GM23248 (cell line): ENCODE measurements at regions not wholly inside any gene's neighbourhood (a gene's known extent, or its start where the extent isn't known, plus 50 kb on each side); places are given as distances from the start of the nearest gene placed in this dataset.
"Not testable (repeated sequence)": the region's sequence is repeated elsewhere in the genome, so short reads cannot be mapped to it uniquely, and the experiment has no call there.

Experiments
- DNase-seq: peaks from one replicate; pipeline ENCODE4 v3.0.0-alpha.2; 2015
- H2AFZ ChIP-seq: fragments of 200-600 bp; sonication (generic); 2 replicates; pipeline ENCODE4 v1.6.1; 2016; ENCODE audit warnings: antibody characterized with exemption
- H3F3A ChIP-seq: fragments of 200-600 bp; sonication (generic); 2 replicates; pipeline ENCODE4 v1.6.1; 2016; ENCODE audit warnings: mild to moderate bottlenecking, antibody characterized with exemption, mixed run types; ENCODE audit not compliant: insufficient read depth
- H3K27ac ChIP-seq: fragments of 200-600 bp; sonication (generic); 2 replicates; pipeline ENCODE4 v1.5.1; 2016; ENCODE audit warnings: mild to moderate bottlenecking
- H3K27me3 ChIP-seq: fragments of 200-600 bp; sonication (generic); replicated peaks from 2 replicates; pipeline ENCODE4 v1.6.1; 2016; ENCODE audit warnings: mild to moderate bottlenecking; ENCODE audit not compliant: insufficient read depth
- H3K36me3 ChIP-seq: fragments of 200-600 bp; sonication (generic); 2 replicates; pipeline ENCODE4 v1.6.1; 2016; ENCODE audit warnings: low read depth, mild to moderate bottlenecking
- H3K4me1 ChIP-seq: fragments of 200-600 bp; sonication (generic); 2 replicates; pipeline ENCODE4 v1.6.1; 2016; ENCODE audit warnings: mild to moderate bottlenecking; ENCODE audit not compliant: insufficient read depth
- H3K4me2 ChIP-seq: fragments of 200-600 bp; sonication (generic); one replicate; pipeline ENCODE4 v1.6.1; 2016; ENCODE audit warnings: mild to moderate bottlenecking; ENCODE audit not compliant: unreplicated experiment
- H3K4me3 ChIP-seq: fragments of 200-600 bp; sonication (generic); 2 replicates; pipeline ENCODE4 v1.5.1; 2016; ENCODE audit warnings: mild to moderate bottlenecking
- H3K79me2 ChIP-seq: fragments of 200-600 bp; sonication (generic); 2 replicates; pipeline ENCODE4 v1.6.1; 2016; ENCODE audit warnings: mild to moderate bottlenecking; ENCODE audit not compliant: insufficient read depth
- H3K9ac ChIP-seq: fragments of 200-600 bp; sonication (generic); 2 replicates; pipeline ENCODE4 v1.6.1; 2016; ENCODE audit warnings: mild to moderate bottlenecking
- H3K9me2 ChIP-seq: fragments of 200-600 bp; sonication (generic); 2 replicates; pipeline ENCODE4 v1.6.1; 2016; ENCODE audit warnings: mixed run types, mild to moderate bottlenecking, moderate library complexity; ENCODE audit not compliant: insufficient read depth
- H3K9me3 ChIP-seq: fragments of 200-600 bp; sonication (generic); one replicate; pipeline ENCODE4 v1.6.1; 2017; ENCODE audit warnings: low read depth
- H4K20me1 ChIP-seq: fragments of 200-600 bp; sonication (generic); 2 replicates; pipeline ENCODE4 v1.6.0; 2016; ENCODE audit not compliant: insufficient read depth
- EZH2 ChIP-seq: fragments of 200-600 bp; sonication (generic); IDR thresholded peaks from 2 replicates; pipeline ENCODE4 v1.6.1; 2018; ENCODE audit warnings: antibody characterized with exemption, mild to moderate bottlenecking; ENCODE audit not compliant: insufficient read depth, poor library complexity, severe bottlenecking
- EZH2phosphoT487 ChIP-seq: fragments of 200-600 bp; sonication (generic); IDR thresholded peaks from 2 replicates; pipeline ENCODE4 v1.6.1; 2018; ENCODE audit warnings: antibody characterized with exemption, moderate library complexity, mild to moderate bottlenecking, low read depth; ENCODE audit not compliant: insufficient read depth
- WGBS, 2 experiments: methylation state at CpG; one replicate each; pipeline ENCODE4 v1.1.6; 2015 to 2017; ENCODE audit warnings: low lambda C conversion rate in 2 of 2, low coverage in 1 of 2; ENCODE audit errors: missing lambda C conversion rate in 2 of 2; 5-methylcytosine and 5-hydroxymethylcytosine counted together
- in situ Hi-C: fragments of 300-500 bp; cut with MboI; formaldehyde crosslinking; loops from 2 replicates; pipeline ENCODE4 v1.15.0; 2020

DNA sequence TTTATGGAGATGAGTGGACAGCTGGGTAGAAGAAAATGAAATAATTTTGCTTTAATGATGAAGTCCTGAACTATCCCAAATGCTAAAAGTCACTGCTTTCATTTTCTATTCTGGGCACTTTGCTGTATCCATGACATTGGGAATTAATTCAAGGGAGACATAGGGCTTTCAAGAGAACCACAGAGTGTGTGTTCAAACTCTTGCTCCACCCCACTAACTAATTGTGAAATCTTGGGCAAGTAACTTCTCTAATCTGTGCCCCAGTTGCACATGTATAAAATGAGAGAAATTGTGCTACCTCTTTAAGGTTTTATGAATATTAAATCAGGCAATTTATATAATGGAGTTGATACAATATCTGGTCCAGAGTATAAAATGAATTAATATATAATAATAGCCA lies 1422.0 kb downstream of the ADGRL3 start:
- in situ Hi-C loops: no loop called here
- no peaks in the 10 kb centered on the region for H4K20me1 ChIP-seq

DNA sequence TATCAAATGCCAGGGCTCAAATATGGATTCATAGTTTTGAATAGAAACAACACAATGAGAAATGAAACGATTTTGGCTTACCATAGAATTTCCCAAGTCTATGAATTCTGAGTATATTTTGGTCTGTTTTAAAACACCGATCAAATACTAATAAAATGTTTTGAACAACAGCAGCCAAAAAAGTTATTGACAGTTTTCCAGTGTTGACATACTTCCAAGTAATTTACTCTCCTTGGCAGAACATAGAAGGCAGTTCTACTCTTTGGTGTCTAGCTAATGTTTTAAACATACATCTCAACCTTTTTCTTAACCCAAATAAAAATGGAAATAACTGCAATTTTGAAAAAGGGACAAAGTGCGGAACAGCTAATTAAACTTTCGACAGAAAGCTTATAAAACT lies 1419.8 kb downstream of the ADGRL3 start:
- no peaks in the 10 kb centered on the region for H3K36me3 ChIP-seq
- no peak for DNase-seq
- H3K27ac ChIP-seq: no peak overlapping the region
- no peak overlapping the region for H3K4me3 ChIP-seq
- no peaks in the 10 kb centered on the region for H4K20me1 ChIP-seq
- no peak overlapping the region for H3K9ac ChIP-seq
- WGBS, 2 experiments: 27 to 31% methylated on average over 4 of the region's 4 CpGs
- no peak overlapping the region for H3K4me2 ChIP-seq
- no peaks in the 10 kb centered on the region for H3F3A ChIP-seq
- no peaks in the 10 kb centered on the region for H3K9me3 ChIP-seq
- in situ Hi-C loops: no loop called here
- no peaks in the 10 kb centered on the region for H3K9me2 ChIP-seq
- H3K27me3 ChIP-seq: no peaks in the 10 kb centered on the region
- TF ChIP-seq EZH2phosphoT487 (no peak), EZH2 (no peak)
- no peaks in the 10 kb centered on the region for H3K79me2 ChIP-seq
- no peak overlapping the region for H2AFZ ChIP-seq
- no peaks in the 10 kb centered on the region for H3K4me1 ChIP-seq

More for the DNA sequence above, 1422.0 kb downstream of the ADGRL3 start:
- H3K4me3 ChIP-seq: no peak overlapping the region
- no peak for DNase-seq
- H3K9ac ChIP-seq: no peak overlapping the region
- no peaks in the 10 kb centered on the region for H3K4me1 ChIP-seq
- no peaks in the 10 kb centered on the region for H3K36me3 ChIP-seq
- H2AFZ ChIP-seq: no peak overlapping the region
- TF ChIP-seq EZH2phosphoT487: no peak
- no peak for TF ChIP-seq EZH2
- no peaks in the 10 kb centered on the region for H3K9me3 ChIP-seq
- H3F3A ChIP-seq: no peaks in the 10 kb centered on the region
- no peaks in the 10 kb centered on the region for H3K27me3 ChIP-seq
- no peak overlapping the region for H3K4me2 ChIP-seq
- H3K79me2 ChIP-seq: no peaks in the 10 kb centered on the region
- H3K9me2 ChIP-seq: no peaks in the 10 kb centered on the region
- no peak overlapping the region for H3K27ac ChIP-seq

DNA sequence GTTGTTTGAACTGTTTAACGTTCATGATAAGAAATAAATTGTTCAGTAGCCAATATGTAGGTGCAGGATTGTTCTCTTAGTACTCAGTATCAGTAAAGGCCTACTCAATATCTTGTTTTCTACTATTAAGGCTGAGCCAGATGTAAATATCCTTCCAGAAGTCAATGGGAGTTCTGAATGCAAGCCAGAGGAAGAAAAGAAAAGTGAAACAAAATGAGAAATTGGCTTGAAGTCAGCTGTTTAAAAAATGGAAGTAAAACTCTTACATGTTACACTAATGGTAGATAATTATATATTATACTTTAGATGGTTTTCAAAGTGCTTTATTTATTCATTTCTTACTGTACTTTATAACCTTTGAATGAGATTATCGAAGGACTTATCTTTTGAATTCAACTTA lies 1417.9 kb downstream of the ADGRL3 start:
- H3K4me2 ChIP-seq: no peak overlapping the region
- H3K79me2 ChIP-seq: no peaks in the 10 kb centered on the region
- no peak overlapping the region for H2AFZ ChIP-seq
- no peak overlapping the region for H3K4me3 ChIP-seq
- in situ Hi-C loops: no loop called here
- no peaks in the 10 kb centered on the region for H3K36me3 ChIP-seq
- H3F3A ChIP-seq: no peaks in the 10 kb centered on the region
- H4K20me1 ChIP-seq: no peaks in the 10 kb centered on the region
- TF ChIP-seq EZH2phosphoT487 (no peak), EZH2 (no peak)
- H3K9ac ChIP-seq: no peak overlapping the region
- H3K9me2 ChIP-seq: no peaks in the 10 kb centered on the region
- 3 to 5% methylated on average over 2 of the region's 2 CpGs for WGBS, 2 experiments
- H3K27me3 ChIP-seq: no peaks in the 10 kb centered on the region
- DNase-seq: no peak
- H3K4me1 ChIP-seq: no peaks in the 10 kb centered on the region
- no peaks in the 10 kb centered on the region for H3K9me3 ChIP-seq
- H3K27ac ChIP-seq: no peak overlapping the region

DNA sequence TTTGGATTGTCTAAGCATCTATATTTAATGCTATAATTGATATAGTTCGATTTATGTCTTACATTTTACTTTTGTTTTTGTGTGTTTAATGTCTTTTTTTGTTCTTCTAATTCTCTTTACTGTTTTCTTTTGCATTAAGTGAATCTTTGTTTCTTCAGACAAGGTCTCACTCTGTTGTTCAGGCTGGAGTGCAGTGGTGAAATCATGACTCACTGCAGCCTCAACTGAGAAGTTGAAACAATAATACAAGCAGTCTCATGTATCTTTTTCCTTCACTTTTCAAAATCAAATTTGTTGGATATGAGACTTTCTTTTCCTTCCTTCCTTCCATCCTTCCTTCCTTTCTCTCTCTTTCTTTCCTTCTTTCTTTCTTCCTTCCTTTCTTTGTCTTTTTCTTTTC lies 1401.6 kb downstream of the ADGRL3 start:
- Histone ChIP-seq H3K4me3 (no peak overlapping the region), H3K36me3 (no peaks in the 10 kb centered on the region), H2AFZ (no peak overlapping the region), H3K27me3 (no peaks in the 10 kb centered on the region), H3K27ac (no peak overlapping the region), H3F3A (no peaks in the 10 kb centered on the region), H3K9ac (no peak overlapping the region), H4K20me1 (no peaks in the 10 kb centered on the region), H3K4me1 (no peaks in the 10 kb centered on the region), H3K4me2 (no peak overlapping the region), H3K9me2 (no peaks in the 10 kb centered on the region), H3K9me3 (no peaks in the 10 kb centered on the region), H3K79me2 (no peaks in the 10 kb centered on the region)
- TF ChIP-seq EZH2phosphoT487: no peak
- no peak for TF ChIP-seq EZH2
- 0 to 8% methylated on average over 1 of the region's 1 CpG for WGBS, 2 experiments
- DNase-seq: no peak
- in situ Hi-C loops: no loop called here

DNA sequence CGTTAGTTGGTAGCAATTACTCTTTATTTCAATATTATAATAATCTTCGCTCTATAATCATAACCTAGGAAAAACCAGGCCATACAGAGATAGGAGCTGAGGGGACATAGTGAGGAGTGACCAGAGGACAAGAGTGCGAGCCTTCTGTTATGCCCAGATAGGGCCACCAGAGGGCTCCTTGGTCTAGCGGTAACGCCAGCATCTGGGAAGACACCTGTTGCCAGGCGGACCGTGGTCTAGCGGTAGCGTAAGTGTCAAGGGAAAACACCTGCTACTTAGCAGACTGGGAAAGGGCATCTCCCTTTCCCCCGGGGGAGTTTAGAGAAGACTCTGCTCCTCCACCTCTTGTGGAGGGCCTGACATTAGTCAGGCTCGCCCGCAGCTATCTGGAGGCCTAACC lies 1395.1 kb downstream of the ADGRL3 start:
- H3K4me2 ChIP-seq, H3K27ac ChIP-seq, H3F3A ChIP-seq, DNase-seq, H3K4me3 ChIP-seq, H3K9me3 ChIP-seq, H3K9me2 ChIP-seq, H4K20me1 ChIP-seq, H3K79me2 ChIP-seq, H2AFZ ChIP-seq, H3K36me3 ChIP-seq, H3K27me3 ChIP-seq, H3K4me1 ChIP-seq, H3K9ac ChIP-seq, in situ Hi-C loops: not testable (repeated sequence)
- 33 to 37% methylated on average over 12 of the region's 12 CpGs for WGBS, 2 experiments
